SK-N-SH treated with all-trans-retinoic acid at 6 μM for 48 hours (cell line): ENCODE measurements at regions not wholly inside any gene's neighbourhood (a gene's known extent, or its start where the extent isn't known, plus 50 kb on each side); places are given as distances from the start of the nearest gene placed in this dataset.
"Not testable (repeated sequence)": the region's sequence is repeated elsewhere in the genome, so short reads cannot be mapped to it uniquely, and the experiment has no call there.

Experiments used
- ATAC-seq: fragments of 200-7000 bp; cut with Tn5 transposase; 3 replicates; pipeline ENCODE4 v1.9.1; 2020; ENCODE audit warnings: mild to moderate bottlenecking, moderate library complexity
- ARNTL ChIP-seq: fragments of 450-650 bp; formaldehyde crosslinking; IDR thresholded peaks from 2 replicates; pipeline ENCODE4 v1.5.0; 2020; ENCODE audit warnings: low read depth, mild to moderate bottlenecking, moderate library complexity, borderline replicate concordance
- BACH2 ChIP-seq: fragments of 250-450 bp; sonication (Bioruptor Pico); IDR thresholded peaks from 2 replicates; pipeline ENCODE4 v1.9.0; 2021; ENCODE audit warnings: mild to moderate bottlenecking, borderline replicate concordance
- CREB5 ChIP-seq: fragments of 250-450 bp; sonication (Bioruptor Pico); IDR thresholded peaks from 2 replicates; pipeline ENCODE4 v1.5.1; 2020; ENCODE audit warnings: low read depth, mild to moderate bottlenecking, moderate library complexity
- CSDC2 ChIP-seq: fragments of 250-450 bp; sonication (Bioruptor Pico); IDR thresholded peaks from 2 replicates; pipeline ENCODE4 v1.5.0; 2020; ENCODE audit warnings: mild to moderate bottlenecking, moderate library complexity
- CSRNP3 ChIP-seq: fragments of 250-450 bp; sonication (Bioruptor Pico); IDR thresholded peaks from 2 replicates; pipeline ENCODE4 v1.5.1; 2021; ENCODE audit warnings: mild to moderate bottlenecking, moderate library complexity
- ESRRG ChIP-seq: fragments of 250-450 bp; sonication (Bioruptor Pico); IDR thresholded peaks from 2 replicates; pipeline ENCODE4 v1.6.1; 2021; ENCODE audit warnings: mild to moderate bottlenecking
- GLIS3 ChIP-seq: fragments of 250-450 bp; sonication (Bioruptor Pico); IDR thresholded peaks from 2 replicates; pipeline ENCODE4 v1.5.0; 2020; ENCODE audit warnings: mild to moderate bottlenecking, moderate library complexity
- ISL1 ChIP-seq: fragments of 250-450 bp; sonication (Bioruptor Pico); IDR thresholded peaks from 2 replicates; pipeline ENCODE4 v2.1.2; 2022; ENCODE audit warnings: mild to moderate bottlenecking, moderate library complexity
- OSR1 ChIP-seq: fragments of 250-450 bp; sonication (Bioruptor Pico); IDR thresholded peaks from 2 replicates; pipeline ENCODE4 v1.8.0; 2022; ENCODE audit warnings: moderate library complexity, mild to moderate bottlenecking, inconsistent platforms
- POU6F1 ChIP-seq: fragments of 250-450 bp; sonication (Bioruptor Pico); IDR thresholded peaks from 2 replicates; pipeline ENCODE4 v1.8.0; 2021; ENCODE audit warnings: low read depth, mild to moderate bottlenecking, moderate library complexity, borderline replicate concordance
- PPARA ChIP-seq: fragments of 250-450 bp; sonication (Bioruptor Pico); IDR thresholded peaks from 2 replicates; pipeline ENCODE4 v1.5.0; 2020; ENCODE audit warnings: mild to moderate bottlenecking, borderline replicate concordance
- RARB ChIP-seq: fragments of 250-450 bp; sonication (Bioruptor Pico); IDR thresholded peaks from 2 replicates; pipeline ENCODE4 v1.8.0; 2021; ENCODE audit warnings: mild to moderate bottlenecking, moderate library complexity
- SNAI2 ChIP-seq: fragments of 250-450 bp; sonication (Bioruptor Pico); IDR thresholded peaks from 2 replicates; pipeline ENCODE4 v1.5.0; 2020; ENCODE audit warnings: mild to moderate bottlenecking, moderate library complexity
- TCF4 ChIP-seq: fragments of 250-450 bp; sonication (Bioruptor Pico); IDR thresholded peaks from 2 replicates; pipeline ENCODE4 v1.8.0; 2021; ENCODE audit warnings: mild to moderate bottlenecking, moderate library complexity, borderline replicate concordance
- TOX ChIP-seq: fragments of 250-450 bp; sonication (Bioruptor Pico); IDR thresholded peaks from 2 replicates; pipeline ENCODE4 v1.8.0; 2021; ENCODE audit warnings: mild to moderate bottlenecking, moderate library complexity, borderline replicate concordance
- ZC3H10 ChIP-seq: fragments of 250-450 bp; sonication (Bioruptor Pico); IDR thresholded peaks from 2 replicates; pipeline ENCODE4 v1.5.1; 2021; ENCODE audit warnings: mild to moderate bottlenecking, moderate library complexity
- ZFP3 ChIP-seq: fragments of 250-450 bp; sonication (Bioruptor Pico); IDR thresholded peaks from 2 replicates; pipeline ENCODE4 v1.5.0; 2020; ENCODE audit warnings: mild to moderate bottlenecking, moderate library complexity
- ZFP30 ChIP-seq: fragments of 450-650 bp; formaldehyde crosslinking; IDR thresholded peaks from 2 replicates; pipeline ENCODE4 v1.5.0; 2022; ENCODE audit warnings: mild to moderate bottlenecking, moderate library complexity
- ZNF565 ChIP-seq: fragments of 450-650 bp; formaldehyde crosslinking; conservative IDR thresholded peaks from 2 replicates; pipeline ENCODE4 v1.5.0; 2020; ENCODE audit warnings: low read depth, mild to moderate bottlenecking, moderate library complexity
- ZNF70 ChIP-seq: fragments of 450-650 bp; formaldehyde crosslinking; IDR thresholded peaks from 2 replicates; pipeline ENCODE4 v1.5.0; 2020; ENCODE audit warnings: mild to moderate bottlenecking, moderate library complexity
- ZNF8 ChIP-seq: fragments of 450-650 bp; formaldehyde crosslinking; IDR thresholded peaks from 2 replicates; pipeline ENCODE4 v1.5.0; 2020; ENCODE audit warnings: mild to moderate bottlenecking, moderate library complexity
- TF ChIP-seq, protein P1 (sequence below): fragments of 250-450 bp; sonication (Bioruptor Pico); IDR thresholded peaks from 2 replicates; pipeline ENCODE4 v1.8.0; 2020; ENCODE audit warnings: mild to moderate bottlenecking, moderate library complexity, borderline replicate concordance

DNA sequence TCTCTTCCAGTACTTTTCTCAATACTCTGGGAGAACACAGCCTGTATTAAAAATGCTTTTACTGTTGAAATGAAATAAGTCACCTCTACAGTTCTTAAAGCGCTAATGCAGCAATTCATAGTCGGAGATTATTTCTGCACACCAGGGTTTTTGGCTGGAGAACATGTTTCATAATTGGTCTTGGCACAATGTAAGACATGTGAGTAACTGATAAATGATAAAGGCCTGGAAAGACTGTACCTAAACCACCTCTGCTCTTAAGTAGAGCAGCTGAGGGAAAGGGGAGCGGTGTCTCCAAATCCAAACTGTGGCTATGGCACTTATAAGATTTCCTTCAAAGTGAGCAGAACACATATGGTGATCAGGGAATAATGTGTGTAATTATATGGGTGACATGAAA lies 390.3 kb upstream of the MBL2 start:
- TF ChIP-seq ZFP30 (CRISPR knock-in tag), result no peak
- TF ChIP-seq ESRRG (CRISPR knock-in tag), result no peak
- TF ChIP-seq ZC3H10 (CRISPR knock-in tag), result no peak
- no peak for TF ChIP-seq CSDC2 (CRISPR knock-in tag)
- TF ChIP-seq, protein P1, sequence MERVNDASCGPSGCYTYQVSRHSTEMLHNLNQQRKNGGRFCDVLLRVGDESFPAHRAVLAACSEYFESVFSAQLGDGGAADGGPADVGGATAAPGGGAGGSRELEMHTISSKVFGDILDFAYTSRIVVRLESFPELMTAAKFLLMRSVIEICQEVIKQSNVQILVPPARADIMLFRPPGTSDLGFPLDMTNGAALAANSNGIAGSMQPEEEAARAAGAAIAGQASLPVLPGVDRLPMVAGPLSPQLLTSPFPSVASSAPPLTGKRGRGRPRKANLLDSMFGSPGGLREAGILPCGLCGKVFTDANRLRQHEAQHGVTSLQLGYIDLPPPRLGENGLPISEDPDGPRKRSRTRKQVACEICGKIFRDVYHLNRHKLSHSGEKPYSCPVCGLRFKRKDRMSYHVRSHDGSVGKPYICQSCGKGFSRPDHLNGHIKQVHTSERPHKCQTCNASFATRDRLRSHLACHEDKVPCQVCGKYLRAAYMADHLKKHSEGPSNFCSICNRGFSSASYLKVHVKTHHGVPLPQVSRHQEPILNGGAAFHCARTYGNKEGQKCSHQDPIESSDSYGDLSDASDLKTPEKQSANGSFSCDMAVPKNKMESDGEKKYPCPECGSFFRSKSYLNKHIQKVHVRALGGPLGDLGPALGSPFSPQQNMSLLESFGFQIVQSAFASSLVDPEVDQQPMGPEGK (CRISPR knock-in tag), result no peak
- no peak for TF ChIP-seq POU6F1 (CRISPR knock-in tag)
- TF ChIP-seq OSR1 (CRISPR knock-in tag), result no peak
- TF ChIP-seq BACH2 (CRISPR knock-in tag), result no peak
- no peak for TF ChIP-seq TOX (CRISPR knock-in tag)
- TF ChIP-seq RARB (CRISPR knock-in tag), result no peak
- no peak for TF ChIP-seq PPARA
- TF ChIP-seq CSRNP3 (CRISPR knock-in tag), result no peak
- no peak for TF ChIP-seq ZNF565 (CRISPR knock-in tag)
- no peak for TF ChIP-seq ARNTL (CRISPR knock-in tag)
- TF ChIP-seq TCF4 (CRISPR knock-in tag), result no peak
- TF ChIP-seq CREB5 (CRISPR knock-in tag), result no peak
- no peak for ATAC-seq

- ATAC-seq, result no peak
- TF ChIP-seq SNAI2 (CRISPR knock-in tag), result no peak
- TF ChIP-seq BACH2 (CRISPR knock-in tag), result no peak
- no peak for TF ChIP-seq TCF4 (CRISPR knock-in tag)
- no peak for TF ChIP-seq ZNF70 (CRISPR knock-in tag)
- TF ChIP-seq RARB (CRISPR knock-in tag), result no peak
- TF ChIP-seq ZNF8, result no peak
- TF ChIP-seq ZNF565 (CRISPR knock-in tag), result no peak
- TF ChIP-seq GLIS3 (CRISPR knock-in tag), result no peak
- no peak for TF ChIP-seq CSRNP3 (CRISPR knock-in tag)
- TF ChIP-seq PPARA, result no peak
- no peak for TF ChIP-seq ESRRG (CRISPR knock-in tag)
- TF ChIP-seq TOX (CRISPR knock-in tag), result no peak
- no peak for TF ChIP-seq CREB5 (CRISPR knock-in tag)
- TF ChIP-seq ISL1, result no peak
- no peak for TF ChIP-seq CSDC2 (CRISPR knock-in tag)
- no peak for TF ChIP-seq ZFP3
Measured at GRCh38 chr10:53161231-53161630, 388.6 kb upstream of the MBL2 start.

- ATAC-seq, result not testable (repeated sequence)
Measured at GRCh38 chr10:53155674-53156073, 383.1 kb upstream of the MBL2 start.
